KOPT-K1 (cell line): ENCODE measurements at regions not wholly inside any gene's neighbourhood (a gene's known extent, or its start where the extent isn't known, plus 50 kb on each side); places are given as distances from the start of the nearest gene placed in this dataset.
A peak's percentile ranks its signal among the peaks of the same experiment; 100 is the strongest.
"Not testable (repeated sequence)": the region's sequence is repeated elsewhere in the genome, so short reads cannot be mapped to it uniquely, and the experiment has no call there.

Source experiments
- H3K27ac ChIP-seq: fragments of 200-600 bp; sonication (generic); 2 replicates; pipeline ENCODE4 v1.5.1; 2016; ENCODE audit warnings: antibody characterized with exemption, mild to moderate bottlenecking, low read depth, low read length; ENCODE audit not compliant: poor library complexity, severe bottlenecking
- H3K36me3 ChIP-seq: fragments of 200-600 bp; sonication (generic); 2 replicates; pipeline ENCODE4 v1.5.1; 2017; ENCODE audit warnings: antibody characterized with exemption, mild to moderate bottlenecking, low read length, moderate library complexity; ENCODE audit not compliant: insufficient read depth
- H3K9me3 ChIP-seq: fragments of 200-600 bp; sonication (generic); 2 replicates; pipeline ENCODE4 v1.5.1; 2017; ENCODE audit warnings: antibody characterized with exemption, low read length, mild to moderate bottlenecking; ENCODE audit not compliant: insufficient read depth, poor library complexity, severe bottlenecking

DNA sequence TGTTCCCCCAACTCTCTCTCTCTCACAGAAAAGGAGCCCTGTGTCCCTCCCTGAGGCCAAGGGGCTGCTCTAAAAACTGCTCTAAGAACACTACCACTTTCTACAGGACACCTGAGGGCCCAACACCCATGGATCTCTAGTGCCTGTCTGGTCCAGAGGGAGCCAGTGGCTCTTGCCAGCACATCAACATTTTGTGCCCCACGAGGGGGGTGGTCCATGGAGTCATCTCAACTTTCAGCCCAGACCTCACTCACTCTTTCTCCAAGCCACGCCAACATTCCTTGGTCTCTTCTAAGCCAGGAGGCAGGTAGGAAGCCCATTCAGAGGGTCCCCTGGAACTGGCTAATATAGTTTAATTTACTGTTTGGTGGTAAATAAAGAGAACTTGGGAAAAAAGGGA is 469.0 kb upstream of the ZNG1F start:
- H3K9me3 ChIP-seq, H3K27ac ChIP-seq: not testable (repeated sequence)

DNA sequence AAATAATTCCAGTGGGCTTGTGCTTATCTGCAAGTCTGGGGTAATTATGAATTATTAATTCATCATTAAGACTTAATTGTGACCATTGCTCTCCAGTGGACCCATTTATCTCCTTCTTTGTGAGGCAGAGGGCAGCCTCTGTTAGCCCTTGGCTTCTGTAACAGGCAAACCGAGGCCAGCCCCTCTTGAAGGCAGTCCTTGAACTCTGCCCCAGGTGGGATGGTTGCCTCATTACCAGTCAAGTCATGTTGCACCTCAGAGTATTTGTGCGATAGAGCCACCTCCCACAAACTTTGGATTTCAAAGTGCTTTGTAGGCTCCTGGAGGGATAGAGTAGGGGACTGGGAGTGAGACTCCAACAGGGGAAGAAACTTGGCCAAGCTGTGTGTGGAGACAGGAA is 468.0 kb upstream of the ZNG1F start:
- H3K27ac ChIP-seq, H3K9me3 ChIP-seq, H3K36me3 ChIP-seq: not testable (repeated sequence)

More for the DNA sequence above, 469.0 kb upstream of the ZNG1F start:
- not testable (repeated sequence) for H3K36me3 ChIP-seq

- H3K9me3 ChIP-seq, H3K36me3 ChIP-seq, H3K27ac ChIP-seq: not testable (repeated sequence)
Measured at GRCh38 chr9:41655071-41655554, 466.0 kb upstream of the ZNG1F start.

DNA sequence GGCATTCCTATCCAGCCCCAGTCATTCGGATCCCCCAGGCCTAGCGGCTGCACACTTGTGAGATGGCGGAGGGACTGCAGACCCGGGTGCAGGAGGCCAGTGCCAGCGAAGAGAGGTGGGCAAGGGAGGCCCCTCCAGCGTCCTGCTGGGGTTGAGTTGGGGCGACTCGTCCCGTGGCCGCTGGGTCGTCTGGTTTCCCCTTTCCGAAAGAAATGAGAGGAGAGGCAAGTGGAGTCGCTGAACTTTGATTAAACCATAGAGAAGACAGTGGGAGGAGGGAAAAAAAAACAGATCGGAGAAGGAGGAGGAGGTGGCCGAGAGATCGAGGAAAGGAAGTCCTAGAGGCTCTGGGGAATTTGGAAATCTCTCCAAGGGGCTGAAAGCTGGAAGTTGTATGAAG is 465.2 kb upstream of the ZNG1F start:
- peak overlapping the region; percentile 25 for H3K27ac ChIP-seq
- not testable (repeated sequence) for H3K9me3 ChIP-seq, H3K36me3 ChIP-seq

- H3K27ac ChIP-seq: peak overlapping the region; percentile 25
- H3K36me3 ChIP-seq, H3K9me3 ChIP-seq: not testable (repeated sequence)
Measured at GRCh38 chr9:41653560-41654340, 464.6 kb upstream of the ZNG1F start.

GRCh38 chr9:41652800-41653199 is 463.7 kb upstream of the ZNG1F start:
- not testable (repeated sequence) for H3K36me3 ChIP-seq, H3K9me3 ChIP-seq, H3K27ac ChIP-seq

GRCh38 chr9:41652100-41652713 is 463.1 kb upstream of the ZNG1F start:
- not testable (repeated sequence) for H3K36me3 ChIP-seq, H3K9me3 ChIP-seq, H3K27ac ChIP-seq

DNA sequence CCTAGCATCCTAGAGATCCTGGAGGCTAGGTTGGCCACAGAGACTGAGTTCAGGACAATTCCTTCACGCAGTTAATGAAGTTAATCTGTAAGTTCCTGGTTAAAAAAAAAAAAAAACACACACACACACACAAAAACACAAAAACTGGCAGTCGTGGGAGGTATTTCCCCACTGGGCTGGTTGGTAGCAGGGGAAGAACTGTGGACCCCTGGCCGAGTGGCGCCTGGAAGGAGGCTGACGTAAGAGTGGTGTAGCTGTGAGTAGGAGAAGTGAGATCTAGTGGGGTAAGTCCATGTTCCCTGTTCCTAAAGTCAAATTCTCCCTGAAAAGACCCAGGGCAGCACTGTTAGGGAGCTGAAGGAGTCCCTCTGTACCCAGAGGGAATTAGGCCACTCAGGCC is 461.0 kb upstream of the ZNG1F start:
- H3K36me3 ChIP-seq, H3K27ac ChIP-seq, H3K9me3 ChIP-seq: not testable (repeated sequence)

GRCh38 chr9:41648564-41648963 is 459.4 kb upstream of the ZNG1F start:
- H3K9me3 ChIP-seq, H3K27ac ChIP-seq: not testable (repeated sequence)

GRCh38 chr9:41646246-41646645 is 457.1 kb upstream of the ZNG1F start:
- H3K27ac ChIP-seq, H3K9me3 ChIP-seq, H3K36me3 ChIP-seq: not testable (repeated sequence)

More at GRCh38 chr9:41648564-41648963, 459.4 kb upstream of the ZNG1F start:
- not testable (repeated sequence) for H3K36me3 ChIP-seq

GRCh38 chr9:41643571-41644279 is 454.6 kb upstream of the ZNG1F start:
- H3K9me3 ChIP-seq, H3K36me3 ChIP-seq, H3K27ac ChIP-seq: not testable (repeated sequence)

DNA sequence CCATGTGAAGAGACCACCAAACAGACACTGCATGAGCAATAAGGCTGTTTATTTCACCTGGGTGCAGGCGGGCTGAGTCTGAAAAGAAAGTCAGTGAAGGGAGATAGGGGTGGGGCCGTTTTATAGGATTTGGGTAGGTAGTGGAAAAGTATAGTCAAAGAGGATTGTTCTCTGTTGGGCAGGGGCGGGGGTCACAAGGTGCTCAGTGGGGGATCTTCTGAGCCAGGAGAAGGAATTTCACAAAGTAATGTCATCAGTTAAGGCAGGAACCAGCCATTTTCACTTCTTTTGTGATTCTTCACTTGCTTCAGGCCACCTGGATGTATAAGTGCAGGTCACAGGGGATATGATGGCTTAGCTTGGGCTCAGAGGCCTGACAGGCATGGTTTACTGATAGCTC is 444.6 kb upstream of the ZNG1F start:
- H3K27ac ChIP-seq, H3K36me3 ChIP-seq, H3K9me3 ChIP-seq: not testable (repeated sequence)

GRCh38 chr9:41623666-41624065 is 434.5 kb upstream of the ZNG1F start:
- H3K9me3 ChIP-seq, H3K27ac ChIP-seq, H3K36me3 ChIP-seq: not testable (repeated sequence)

DNA sequence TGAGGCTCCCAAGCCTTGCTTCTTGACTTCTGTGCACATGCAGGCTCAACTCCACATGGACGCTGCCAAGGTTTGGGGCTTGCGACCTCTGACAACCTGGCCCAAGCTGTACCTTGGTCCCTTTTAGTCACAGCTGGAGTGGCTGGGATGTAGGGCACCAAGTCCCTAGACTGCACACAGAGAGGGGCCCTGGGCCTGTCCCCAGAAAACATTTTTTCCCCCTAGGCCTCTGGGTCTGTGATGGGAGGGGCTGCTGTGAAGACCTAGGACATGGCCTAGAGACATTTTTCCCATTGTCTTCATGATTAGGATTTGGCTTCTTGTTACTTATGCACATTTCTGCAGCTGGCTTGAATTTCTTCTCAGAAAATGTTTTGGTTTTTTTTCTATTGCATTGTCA is 430.1 kb upstream of the ZNG1F start:
- H3K9me3 ChIP-seq, H3K36me3 ChIP-seq, H3K27ac ChIP-seq: not testable (repeated sequence)

GRCh38 chr9:41606961-41607547 is 417.9 kb upstream of the ZNG1F start:
- H3K36me3 ChIP-seq, H3K9me3 ChIP-seq, H3K27ac ChIP-seq: not testable (repeated sequence)
